Neural progenitor cell (in vitro differentiated cells): ENCODE measurements at regions not wholly inside any gene's neighbourhood (a gene's known extent, or its start where the extent isn't known, plus 50 kb on each side); places are given as distances from the start of the nearest gene placed in this dataset.
A peak's percentile ranks its signal among the peaks of the same experiment; 100 is the strongest.

Source experiments
- DNase-seq: peaks from one replicate; pipeline ENCODE4 v3.0.0-alpha.2; 2016; ENCODE audit warnings: low spot score
- H2AFZ ChIP-seq: fragments of 200-600 bp; sonication (generic); replicated peaks from 2 replicates; pipeline ENCODE4 v1.6.1; 2016; ENCODE audit warnings: antibody characterized with exemption
- H3F3A ChIP-seq: fragments of 200-600 bp; sonication (generic); 2 replicates; pipeline ENCODE4 v1.6.1; 2016; ENCODE audit warnings: antibody characterized with exemption, low read depth
- H3K27ac ChIP-seq: fragments of 200-600 bp; sonication (generic); 2 replicates; pipeline ENCODE4 v1.5.1; 2016; ENCODE audit warnings: mild to moderate bottlenecking
- H3K27me3 ChIP-seq: fragments of 200-600 bp; sonication (generic); 2 replicates; pipeline ENCODE4 v1.6.1; 2016; ENCODE audit warnings: mild to moderate bottlenecking, moderate library complexity
- H3K36me3 ChIP-seq: fragments of 200-600 bp; sonication (generic); 2 replicates; pipeline ENCODE4 v1.5.1; 2016
- H3K4me1 ChIP-seq: fragments of 200-600 bp; sonication (generic); 2 replicates; pipeline ENCODE4 v1.6.1; 2016; ENCODE audit warnings: mixed run types
- H3K4me2 ChIP-seq: fragments of 200-600 bp; sonication (generic); 2 replicates; pipeline ENCODE4 v1.6.1; 2016
- H3K4me3 ChIP-seq: fragments of 200-600 bp; sonication (generic); 2 replicates; pipeline ENCODE4 v1.5.1; 2016
- H3K79me2 ChIP-seq: fragments of 200-600 bp; sonication (generic); 2 replicates; pipeline ENCODE4 v1.6.1; 2016; ENCODE audit warnings: low read depth
- H3K9ac ChIP-seq: fragments of 200-600 bp; sonication (generic); 2 replicates; pipeline ENCODE4 v1.6.1; 2016
- H3K9me3 ChIP-seq: fragments of 200-600 bp; sonication (generic); 2 replicates; pipeline ENCODE4 v1.5.1; 2016; ENCODE audit warnings: low read depth
- H4K20me1 ChIP-seq: fragments of 200-600 bp; sonication (generic); 2 replicates; pipeline ENCODE4 v1.6.1; 2016; ENCODE audit warnings: low read depth
- H3K27ac Mint-ChIP-seq: 3 replicates; pipeline ENCODE4 v1.8.0; 2021; ENCODE audit warnings: mixed read lengths
- H3K27me3 Mint-ChIP-seq: 2 replicates; pipeline ENCODE4 v1.8.0; 2022; ENCODE audit warnings: low read depth, mild to moderate bottlenecking, inconsistent platforms, moderate library complexity, mixed read lengths; ENCODE audit not compliant: insufficient read depth
- H3K36me3 Mint-ChIP-seq: 3 replicates; pipeline ENCODE4 v1.8.0; 2021; ENCODE audit warnings: mixed read lengths
- H3K4me1 Mint-ChIP-seq: 3 replicates; pipeline ENCODE4 v1.8.0; 2021; ENCODE audit warnings: mixed read lengths
- H3K4me3 Mint-ChIP-seq: 3 replicates; pipeline ENCODE4 v1.8.0; 2021; ENCODE audit warnings: mild to moderate bottlenecking, moderate library complexity, mixed read lengths
- H3K9me3 Mint-ChIP-seq: 3 replicates; pipeline ENCODE4 v1.8.0; 2020; ENCODE audit warnings: mixed read lengths
- EZH2 ChIP-seq: fragments of 200-600 bp; sonication (generic); IDR thresholded peaks from 2 replicates; pipeline ENCODE4 v1.6.1; 2017; ENCODE audit warnings: antibody characterized with exemption, mild to moderate bottlenecking, moderate library complexity
- EZH2phosphoT487 ChIP-seq: fragments of 200-600 bp; sonication (generic); IDR thresholded peaks from 2 replicates; pipeline ENCODE4 v1.6.1; 2017; ENCODE audit warnings: antibody characterized with exemption
- TF ChIP-seq, protein P1 (sequence below): fragments of 200-600 bp; sonication (generic); IDR thresholded peaks from 2 replicates; pipeline ENCODE4 v1.5.1; 2017; ENCODE audit warnings: antibody characterized with exemption, mild to moderate bottlenecking

DNA sequence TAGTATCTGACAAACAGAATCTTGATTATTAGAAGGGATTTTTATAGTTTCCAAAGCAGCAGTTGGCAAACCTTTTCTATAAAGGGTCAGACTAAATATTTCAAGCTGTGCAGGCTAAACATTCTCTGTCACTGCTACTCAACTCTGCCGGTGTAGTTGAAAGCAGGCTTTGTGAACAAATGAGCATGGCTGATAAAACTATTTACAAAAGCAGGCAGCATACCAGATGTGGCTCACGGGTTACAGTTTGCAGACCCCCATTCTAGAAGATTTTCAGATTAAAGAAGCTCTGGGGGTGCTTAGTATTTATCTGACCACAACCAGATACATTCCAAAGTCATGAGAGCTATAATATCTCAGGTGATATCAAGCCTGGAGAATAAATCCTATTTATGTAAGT, 1017.5 kb downstream of the SORCS1 start:
- Mint-ChIP-seq H3K27me3 (no peaks in the 10 kb centered on the region), H3K9me3 (peaks cover 6% of the 10 kb centered on the region), H3K27ac (peak overlapping the region; percentile 95), H3K36me3 (peaks cover 5% of the 10 kb centered on the region), H3K4me3 (no peak overlapping the region), H3K4me1 (peaks cover 42% of the 10 kb centered on the region)
- no peaks in the 10 kb centered on the region for H3K79me2 ChIP-seq
- no peaks in the 10 kb centered on the region for H3K27me3 ChIP-seq
- peaks cover 9% of the 10 kb centered on the region for H3F3A ChIP-seq
- H3K9ac ChIP-seq: no peak overlapping the region
- TF ChIP-seq EZH2 (no peak), EZH2phosphoT487 (no peak)
- TF ChIP-seq, protein P1, sequence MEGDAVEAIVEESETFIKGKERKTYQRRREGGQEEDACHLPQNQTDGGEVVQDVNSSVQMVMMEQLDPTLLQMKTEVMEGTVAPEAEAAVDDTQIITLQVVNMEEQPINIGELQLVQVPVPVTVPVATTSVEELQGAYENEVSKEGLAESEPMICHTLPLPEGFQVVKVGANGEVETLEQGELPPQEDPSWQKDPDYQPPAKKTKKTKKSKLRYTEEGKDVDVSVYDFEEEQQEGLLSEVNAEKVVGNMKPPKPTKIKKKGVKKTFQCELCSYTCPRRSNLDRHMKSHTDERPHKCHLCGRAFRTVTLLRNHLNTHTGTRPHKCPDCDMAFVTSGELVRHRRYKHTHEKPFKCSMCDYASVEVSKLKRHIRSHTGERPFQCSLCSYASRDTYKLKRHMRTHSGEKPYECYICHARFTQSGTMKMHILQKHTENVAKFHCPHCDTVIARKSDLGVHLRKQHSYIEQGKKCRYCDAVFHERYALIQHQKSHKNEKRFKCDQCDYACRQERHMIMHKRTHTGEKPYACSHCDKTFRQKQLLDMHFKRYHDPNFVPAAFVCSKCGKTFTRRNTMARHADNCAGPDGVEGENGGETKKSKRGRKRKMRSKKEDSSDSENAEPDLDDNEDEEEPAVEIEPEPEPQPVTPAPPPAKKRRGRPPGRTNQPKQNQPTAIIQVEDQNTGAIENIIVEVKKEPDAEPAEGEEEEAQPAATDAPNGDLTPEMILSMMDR: no peak
- H3K4me2 ChIP-seq: peak overlapping the region; percentile 5
- peak; percentile 39 for DNase-seq
- H3K36me3 ChIP-seq: no peaks in the 10 kb centered on the region
- peaks cover 20% of the 10 kb centered on the region for H3K4me1 ChIP-seq
- no peak overlapping the region for H3K27ac ChIP-seq
- no peaks in the 10 kb centered on the region for H4K20me1 ChIP-seq
- H2AFZ ChIP-seq: no peak overlapping the region
- no peaks in the 10 kb centered on the region for H3K9me3 ChIP-seq
- no peak overlapping the region for H3K4me3 ChIP-seq

DNA sequence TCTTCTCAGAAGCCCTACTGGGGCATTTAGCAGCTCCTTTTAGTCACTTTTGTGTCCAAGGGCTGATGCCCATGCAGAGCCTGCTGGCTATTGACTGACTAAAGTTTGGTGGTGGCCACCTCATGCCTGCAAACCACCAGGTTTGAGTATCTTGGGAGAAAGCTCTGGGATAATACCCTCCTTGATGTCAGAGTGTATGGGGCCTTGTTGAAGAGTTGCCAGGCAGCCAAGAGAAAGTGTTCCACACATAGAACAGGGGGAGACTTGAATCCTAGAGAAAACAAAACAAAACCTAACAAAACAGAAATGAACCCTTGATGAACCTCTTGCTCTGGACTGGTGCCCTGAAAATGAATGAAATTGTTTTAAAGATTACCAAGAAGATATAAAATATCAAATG, 1024.6 kb downstream of the SORCS1 start:
- no peak overlapping the region for H3K27ac Mint-ChIP-seq
- Histone ChIP-seq H3K9me3 (no peaks in the 10 kb centered on the region), H4K20me1 (no peaks in the 10 kb centered on the region), H3K4me2 (no peak overlapping the region), H3K4me3 (no peak overlapping the region), H3K27ac (no peak overlapping the region), H3K9ac (no peak overlapping the region), H3K36me3 (no peaks in the 10 kb centered on the region), H3F3A (no peaks in the 10 kb centered on the region), H3K4me1 (no peaks in the 10 kb centered on the region), H2AFZ (no peak overlapping the region), H3K79me2 (no peaks in the 10 kb centered on the region), H3K27me3 (no peaks in the 10 kb centered on the region)
- H3K36me3 Mint-ChIP-seq: no peaks in the 10 kb centered on the region
- H3K4me1 Mint-ChIP-seq: peaks cover 7% of the 10 kb centered on the region
- no peak for DNase-seq
- no peaks in the 10 kb centered on the region for H3K27me3 Mint-ChIP-seq
- no peaks in the 10 kb centered on the region for H3K9me3 Mint-ChIP-seq
- TF ChIP-seq, protein P1: no peak
- TF ChIP-seq EZH2phosphoT487 (no peak), EZH2 (no peak)
- H3K4me3 Mint-ChIP-seq: no peak overlapping the region

DNA sequence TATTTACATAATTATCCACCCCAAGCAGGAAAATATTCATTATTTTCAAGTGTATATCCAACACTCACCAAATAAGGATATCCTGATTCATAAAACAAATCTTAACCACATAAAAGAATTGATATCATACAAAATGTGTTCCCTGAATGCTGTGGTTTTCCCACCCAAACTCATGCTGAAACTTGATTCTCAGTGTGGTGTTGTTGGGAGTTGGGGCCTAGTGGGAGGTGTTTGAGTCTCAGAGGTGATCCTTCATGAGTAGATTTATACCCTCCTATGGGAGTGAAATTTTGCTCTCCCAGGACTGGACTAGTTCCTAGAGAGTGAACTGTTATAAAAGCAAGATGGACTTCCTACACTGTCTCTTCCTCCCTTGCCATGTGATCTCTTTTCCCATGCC, 1028.3 kb downstream of the SORCS1 start:
- Mint-ChIP-seq H3K9me3 (no peaks in the 10 kb centered on the region), H3K4me3 (no peak overlapping the region), H3K27me3 (no peaks in the 10 kb centered on the region), H3K27ac (no peak overlapping the region), H3K4me1 (peaks cover 2% of the 10 kb centered on the region), H3K36me3 (no peaks in the 10 kb centered on the region)
- no peaks in the 10 kb centered on the region for H3K36me3 ChIP-seq
- TF ChIP-seq EZH2 (no peak), EZH2phosphoT487 (no peak)
- TF ChIP-seq, protein P1: no peak
- H4K20me1 ChIP-seq: no peaks in the 10 kb centered on the region
- no peak overlapping the region for H3K4me3 ChIP-seq
- H3K27me3 ChIP-seq: no peaks in the 10 kb centered on the region
- no peak overlapping the region for H3K27ac ChIP-seq
- no peaks in the 10 kb centered on the region for H3F3A ChIP-seq
- H2AFZ ChIP-seq: no peak overlapping the region
- H3K9me3 ChIP-seq: no peaks in the 10 kb centered on the region
- H3K4me1 ChIP-seq: no peaks in the 10 kb centered on the region
- H3K79me2 ChIP-seq: no peaks in the 10 kb centered on the region
- DNase-seq: no peak
- no peak overlapping the region for H3K9ac ChIP-seq
- no peak overlapping the region for H3K4me2 ChIP-seq
